ENCODE measurements at regions not wholly inside any gene's neighbourhood (a gene's known extent, or its start where the extent isn't known, plus 50 kb on each side); places are given as distances from the start of the nearest gene placed in this dataset.

DNA sequence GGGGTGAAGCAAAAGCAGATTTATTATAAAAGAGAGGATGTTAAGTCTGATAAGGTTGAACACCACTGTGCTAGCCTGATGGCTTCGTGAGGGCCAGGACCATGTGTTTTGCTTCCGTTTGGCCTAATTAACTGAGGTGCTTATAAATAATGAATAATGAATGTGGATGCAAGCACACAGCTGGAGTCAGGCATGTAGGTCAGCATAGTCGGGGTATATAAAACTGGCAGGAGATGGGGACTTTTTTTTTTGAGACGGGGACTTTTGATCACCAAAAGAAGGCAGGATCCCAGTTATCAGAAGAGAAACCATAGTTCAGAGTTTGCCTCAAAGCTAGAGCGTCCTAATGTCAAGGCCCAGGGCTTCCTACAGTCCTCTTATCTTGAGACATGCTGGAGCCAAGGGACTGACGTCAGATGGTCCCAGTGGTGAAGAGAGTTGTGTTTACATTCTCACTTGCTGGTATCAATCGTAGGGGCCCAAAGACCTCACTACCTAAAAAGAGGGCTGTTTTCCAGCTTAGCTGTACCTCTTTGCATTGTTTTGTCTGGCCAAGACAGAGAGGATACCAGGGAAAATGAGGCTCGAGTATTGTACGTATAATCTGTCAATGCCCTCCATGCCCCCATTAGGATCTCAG, 50.4 kb downstream of the RTL9 start:
- no peak for DNase-seq (ENCODE audit: low spot score)
- intact Hi-C loops (cut with DNase I): loop anchor here (2.0 to 5.0 kb wide), 2 partner anchors 248 to 492 kb away; no protein-coding TSS in a partner anchor

DNA sequence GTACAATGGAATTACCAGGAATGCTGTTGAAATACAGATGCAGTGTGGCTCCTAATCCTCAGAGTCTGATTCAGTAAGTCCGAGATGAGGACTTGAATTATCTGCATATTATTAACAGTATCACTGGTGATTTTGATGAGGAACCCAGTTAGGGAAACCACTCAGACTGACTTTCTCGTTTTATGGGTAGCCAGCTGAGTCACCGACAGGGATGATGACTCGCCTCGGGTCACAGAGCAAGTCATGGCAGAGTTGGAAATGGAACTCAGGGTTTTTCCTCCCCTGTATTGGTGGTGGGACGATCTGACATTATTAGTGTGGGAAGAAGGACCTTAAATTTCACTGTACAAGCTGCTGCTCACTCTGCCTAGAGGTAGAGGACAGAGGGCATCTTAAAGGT, 51.3 kb downstream of the RTL9 start:
- DNase-seq (ENCODE audit: low spot score): no peak
- intact Hi-C loops (cut with DNase I): loop anchor here (2.0 to 5.0 kb wide), 2 partner anchors 249 to 493 kb away; no protein-coding TSS in a partner anchor

DNA sequence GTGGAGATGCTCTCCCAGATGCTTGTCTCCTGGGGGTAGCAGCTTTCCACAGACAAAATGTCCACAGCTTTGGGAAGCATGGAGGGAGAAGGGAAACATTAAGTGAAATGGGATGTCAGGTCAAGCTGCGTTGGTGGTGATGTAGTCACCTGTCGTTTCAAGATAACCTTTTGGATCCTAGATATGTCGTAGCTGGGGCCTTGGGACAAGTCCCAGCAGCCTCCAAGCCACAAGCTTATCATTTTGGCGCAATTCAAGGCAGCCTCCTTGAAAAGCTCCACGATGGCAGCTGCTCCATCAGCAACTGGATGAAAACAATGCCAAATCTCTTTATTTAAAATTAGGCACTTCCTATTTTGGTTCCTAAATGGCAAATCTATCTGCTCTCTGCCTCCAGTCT, 52.0 kb downstream of the RTL9 start:
- DNase-seq (ENCODE audit: low spot score): no peak
- intact Hi-C loops (cut with DNase I): no loop called here

DNA sequence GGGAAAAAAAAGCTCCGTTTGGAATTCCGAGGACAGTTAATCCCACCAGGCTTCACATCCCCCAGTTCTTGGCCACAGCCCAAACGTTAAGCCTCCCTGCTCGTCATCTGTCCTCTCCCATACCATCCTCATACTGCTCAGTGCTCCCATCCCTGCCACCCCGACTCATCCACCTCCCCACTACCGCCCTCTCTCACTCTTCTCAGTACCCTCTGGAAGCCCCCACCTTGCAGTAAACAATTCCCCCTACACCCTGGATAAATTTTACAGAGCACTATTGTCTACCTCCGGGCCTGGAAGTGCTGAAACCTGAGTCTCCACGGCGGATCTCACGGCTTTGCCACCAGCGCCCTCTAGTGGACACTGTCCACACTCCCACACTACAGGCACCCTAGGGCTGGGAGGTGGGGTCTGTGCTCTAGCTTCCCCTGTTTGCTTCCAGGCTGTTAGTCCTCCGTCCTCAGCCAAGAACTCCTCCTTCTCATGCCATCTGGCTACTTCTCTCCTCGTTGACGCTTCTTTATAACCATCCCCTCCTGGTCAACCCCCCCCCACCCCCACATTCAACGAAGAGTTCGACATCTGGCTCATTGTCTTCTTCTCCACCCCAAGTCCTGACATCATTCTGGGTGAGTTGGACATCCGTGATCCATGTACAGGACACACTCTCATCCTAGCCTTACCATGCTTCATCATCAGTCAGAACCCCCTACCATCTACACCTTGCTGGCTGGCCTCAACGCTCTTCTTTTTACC, 54.5 kb downstream of the RTL9 start:
- intact Hi-C loops (cut with DNase I): no loop called here
- DNase-seq (ENCODE audit: low spot score): peak; percentile 84

DNA sequence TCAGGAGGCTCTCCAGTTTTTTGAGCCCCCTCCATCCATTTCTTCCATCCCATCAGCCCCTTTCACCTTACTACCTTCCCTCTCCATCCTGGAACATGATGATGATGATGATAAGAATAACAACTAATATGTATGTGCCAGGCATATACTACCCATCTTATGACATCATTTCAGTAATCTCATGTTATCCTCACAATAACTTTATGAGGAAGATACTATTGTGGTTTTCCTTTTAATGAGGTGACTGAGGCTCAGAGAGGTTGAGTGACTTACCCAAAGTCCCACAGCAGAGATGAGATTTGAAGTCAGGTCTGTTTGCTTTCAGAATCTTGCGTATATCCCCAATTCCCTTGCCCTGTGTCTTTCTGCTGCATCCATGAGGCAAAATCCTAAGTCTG, 55.1 kb downstream of the RTL9 start:
- no peak for DNase-seq (ENCODE audit: low spot score)
- intact Hi-C loops (cut with DNase I): no loop called here

DNA sequence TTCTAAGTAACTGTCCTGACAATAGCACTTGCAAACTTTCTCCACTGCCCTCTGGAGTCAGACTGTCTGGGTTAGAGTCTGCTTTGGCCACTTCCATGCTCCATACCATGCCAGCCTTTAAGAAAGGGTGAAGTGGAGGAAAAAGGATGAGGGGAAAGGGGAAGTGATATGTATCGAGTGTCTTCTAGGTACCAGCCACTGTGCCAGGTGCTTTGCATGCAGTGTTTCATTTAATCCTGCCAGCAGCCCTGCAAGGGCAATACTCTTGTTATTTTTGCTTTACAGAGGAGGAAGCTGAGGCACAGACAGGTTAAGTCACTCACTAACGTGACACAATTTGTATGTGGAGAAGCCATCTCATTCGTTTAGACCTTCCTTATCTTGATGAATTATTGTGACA, 55.6 kb downstream of the RTL9 start:
- no peak for DNase-seq (ENCODE audit: low spot score)
- intact Hi-C loops (cut with DNase I): no loop called here

DNA sequence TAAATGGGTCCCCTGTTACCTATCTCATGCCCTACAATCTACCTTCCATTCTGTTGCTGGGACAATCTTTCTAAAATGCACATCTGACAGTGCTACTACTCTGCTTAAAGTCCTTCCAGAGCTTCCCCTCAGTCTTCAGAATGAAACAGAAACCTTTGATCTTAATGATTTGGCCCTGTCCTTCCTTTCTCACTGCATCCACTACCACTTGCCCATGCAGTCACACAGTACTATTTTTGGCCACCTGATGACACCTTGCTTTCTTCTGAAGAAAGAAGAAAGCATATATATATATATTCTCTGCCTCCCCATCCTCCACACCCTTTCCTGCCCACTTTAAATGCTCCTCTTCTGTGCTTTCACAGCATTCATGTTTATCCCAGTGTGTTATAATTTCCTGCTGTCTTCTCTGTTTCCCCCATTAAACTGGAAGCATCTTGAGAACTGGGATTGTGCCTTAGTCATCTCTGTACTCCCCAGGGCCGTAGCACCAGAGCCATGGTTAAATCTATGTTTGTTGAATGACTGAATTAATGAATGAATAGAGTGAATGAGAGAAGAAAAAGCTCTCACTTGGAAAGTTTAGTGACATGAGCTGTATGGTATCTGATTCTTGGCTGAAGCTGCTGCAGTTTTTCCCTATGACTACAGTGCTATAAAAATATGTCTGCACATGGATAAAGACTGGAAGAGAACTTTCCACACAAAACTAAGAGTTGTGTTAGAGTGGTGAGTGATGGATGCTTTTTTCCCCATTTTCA, 56.2 kb downstream of the RTL9 start:
- intact Hi-C loops (cut with DNase I): no loop called here
- no peak for DNase-seq (ENCODE audit: low spot score)

DNA sequence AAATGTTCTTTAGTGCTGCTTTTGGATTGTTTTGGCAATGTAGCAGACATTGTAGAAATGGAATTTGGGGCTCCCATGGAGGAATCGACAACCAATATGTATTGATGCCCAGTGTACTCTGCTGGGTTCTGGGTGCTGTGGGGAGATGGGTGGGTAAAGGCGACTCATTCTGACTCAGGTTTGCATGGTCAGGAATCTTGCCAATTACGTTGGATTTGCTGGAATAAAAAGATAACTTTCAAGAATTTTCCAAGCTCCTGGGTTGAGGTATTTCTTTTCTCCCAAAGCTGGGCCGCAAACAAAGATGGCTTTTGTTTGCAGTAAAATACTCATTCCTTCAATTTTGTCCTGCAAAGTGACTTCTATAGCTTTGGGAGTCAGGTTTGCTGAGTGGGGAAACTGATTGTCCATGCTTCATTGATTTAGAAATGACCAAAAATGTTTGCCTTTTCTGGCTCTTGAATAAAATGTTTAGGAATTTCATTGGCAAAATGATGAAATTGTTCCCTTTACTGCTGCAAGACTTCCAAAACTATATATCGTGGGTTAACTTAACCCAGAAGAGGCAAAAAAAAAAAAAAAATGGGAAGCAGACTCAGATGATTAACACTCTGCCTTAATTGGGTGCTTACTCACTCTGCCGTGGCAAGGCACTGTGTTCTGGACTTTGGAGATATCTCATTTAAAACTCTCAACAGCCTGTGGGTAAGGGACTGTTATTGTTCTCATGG, 57.0 kb downstream of the RTL9 start:
- DNase-seq (ENCODE audit: low spot score): no peak
- intact Hi-C loops (cut with DNase I): no loop called here

DNA sequence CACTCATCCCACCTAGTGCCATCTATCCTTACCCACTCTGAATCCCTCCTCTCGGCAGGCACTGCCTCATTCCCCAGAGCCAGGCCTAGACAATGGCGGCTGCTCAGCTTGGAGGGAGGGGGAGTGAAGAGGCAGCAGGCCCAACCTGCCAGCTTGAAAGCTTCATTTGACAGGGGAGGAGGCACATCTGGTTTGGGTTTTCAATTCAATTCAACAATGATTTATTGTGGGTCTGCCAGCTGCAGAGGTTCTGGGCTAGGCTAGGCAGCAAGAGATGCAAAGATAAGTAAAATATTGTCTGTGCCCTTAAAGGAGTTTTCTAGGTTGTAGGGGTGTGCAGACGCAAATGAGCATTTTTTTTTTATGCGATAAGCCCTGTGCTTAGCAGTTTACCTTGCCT, 58.5 kb downstream of the RTL9 start:
- no peak for DNase-seq (ENCODE audit: low spot score)
- intact Hi-C loops (cut with DNase I): no loop called here

DNA sequence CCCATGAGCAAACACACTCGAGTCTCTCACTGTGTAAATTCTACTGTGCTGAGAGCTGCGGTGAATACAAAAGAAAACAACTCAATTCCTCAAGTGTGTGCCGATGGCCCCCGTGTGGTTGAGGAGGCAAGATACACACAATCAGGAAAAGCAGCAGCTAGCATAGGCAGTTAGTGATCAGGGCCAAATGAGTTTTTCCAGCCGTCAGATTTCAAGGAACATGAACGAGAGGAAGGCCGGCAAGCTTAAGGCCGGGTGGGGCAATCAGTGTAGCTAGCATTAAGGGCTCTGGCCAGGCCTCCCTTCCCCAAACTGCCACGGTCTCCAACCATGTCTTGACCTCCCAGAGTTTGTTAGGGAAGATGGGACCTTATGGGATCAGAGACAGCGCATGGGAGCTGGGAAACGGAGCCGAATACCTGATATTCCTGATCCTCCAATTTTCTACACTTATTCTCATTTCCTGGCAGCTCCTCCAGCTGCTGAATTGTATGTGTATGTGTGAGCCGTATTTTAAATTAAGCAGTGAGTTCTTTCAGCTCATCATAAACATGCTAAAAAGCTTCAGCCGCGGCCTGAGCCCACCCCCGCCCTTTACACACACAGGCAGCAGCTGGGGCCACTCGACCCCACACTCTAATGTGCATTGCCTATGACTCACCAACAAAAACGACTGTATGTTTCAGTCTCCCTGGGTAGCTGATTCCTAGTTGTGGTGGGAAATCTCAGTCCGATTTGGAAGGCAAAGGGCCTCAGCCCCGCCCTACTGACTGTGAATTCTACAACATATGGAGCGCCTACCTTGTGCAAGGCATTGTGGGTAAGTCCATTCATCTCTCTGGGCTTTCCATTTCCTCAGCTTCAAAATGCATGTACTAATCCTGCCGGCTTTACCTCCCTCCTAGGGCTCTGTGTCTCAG, 59.9 kb downstream of the RTL9 start:
- intact Hi-C loops (cut with DNase I): no loop called here

DNA sequence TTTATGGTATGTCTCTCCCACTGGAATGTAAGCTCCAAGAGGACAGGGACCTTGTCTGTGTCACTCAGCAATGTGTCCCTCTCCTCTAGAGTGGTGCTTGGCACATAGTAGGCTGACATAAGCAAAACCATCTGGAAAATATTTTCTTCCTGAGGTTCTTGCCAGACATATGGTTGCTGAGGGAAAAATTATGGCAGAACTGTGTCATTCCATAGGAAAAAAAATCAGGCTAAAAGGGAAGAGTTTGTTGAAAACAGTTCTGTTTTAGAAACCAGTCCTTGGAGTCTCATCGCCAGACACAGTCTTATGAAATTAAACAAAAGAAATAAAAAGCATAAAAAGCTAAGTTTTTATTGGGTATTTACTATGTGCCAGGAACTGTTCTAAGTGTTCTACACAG, 60.9 kb downstream of the RTL9 start:
- intact Hi-C loops (cut with DNase I): no loop called here

More for the DNA sequence above, 59.9 kb downstream of the RTL9 start:
- DNase-seq (ENCODE audit: low spot score): no peak

DNA sequence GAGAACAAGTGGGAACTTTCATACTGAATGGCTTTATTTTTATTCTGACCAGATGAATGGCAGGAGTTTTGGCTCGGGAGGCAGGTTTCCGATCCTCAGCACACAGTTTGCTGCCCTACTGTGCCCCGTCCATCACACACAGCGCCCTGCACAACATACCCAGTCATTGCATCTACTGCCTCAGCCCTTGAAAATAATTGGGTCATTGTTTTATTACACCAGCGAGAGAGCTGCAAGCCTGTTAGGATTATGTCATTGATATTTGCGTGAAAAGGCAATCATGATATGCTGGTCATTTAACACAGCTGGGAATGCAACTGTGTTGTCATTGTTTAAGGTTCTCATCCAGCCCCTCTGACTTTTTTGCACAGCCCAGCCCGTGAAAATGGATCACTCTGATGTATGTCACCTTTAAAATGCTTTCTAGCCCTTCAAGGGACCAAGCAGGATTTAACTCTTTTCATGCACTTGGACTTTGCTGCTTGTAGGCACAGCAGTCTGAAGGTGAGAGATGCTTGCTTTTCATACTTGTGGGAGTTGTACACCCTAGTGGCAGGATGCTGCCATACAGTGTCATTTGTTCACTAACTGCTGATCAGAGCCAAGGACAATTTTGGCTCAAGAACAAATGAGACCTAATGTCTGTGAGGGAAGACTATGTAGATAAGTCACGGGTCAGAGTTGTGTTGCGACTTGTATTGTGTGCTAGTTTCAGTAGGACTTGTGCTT, 62.3 kb downstream of the RTL9 start:
- no peak for DNase-seq (ENCODE audit: low spot score)
- intact Hi-C loops (cut with DNase I): no loop called here

More for the DNA sequence above, 60.9 kb downstream of the RTL9 start:
- no peak for DNase-seq (ENCODE audit: low spot score)

DNA sequence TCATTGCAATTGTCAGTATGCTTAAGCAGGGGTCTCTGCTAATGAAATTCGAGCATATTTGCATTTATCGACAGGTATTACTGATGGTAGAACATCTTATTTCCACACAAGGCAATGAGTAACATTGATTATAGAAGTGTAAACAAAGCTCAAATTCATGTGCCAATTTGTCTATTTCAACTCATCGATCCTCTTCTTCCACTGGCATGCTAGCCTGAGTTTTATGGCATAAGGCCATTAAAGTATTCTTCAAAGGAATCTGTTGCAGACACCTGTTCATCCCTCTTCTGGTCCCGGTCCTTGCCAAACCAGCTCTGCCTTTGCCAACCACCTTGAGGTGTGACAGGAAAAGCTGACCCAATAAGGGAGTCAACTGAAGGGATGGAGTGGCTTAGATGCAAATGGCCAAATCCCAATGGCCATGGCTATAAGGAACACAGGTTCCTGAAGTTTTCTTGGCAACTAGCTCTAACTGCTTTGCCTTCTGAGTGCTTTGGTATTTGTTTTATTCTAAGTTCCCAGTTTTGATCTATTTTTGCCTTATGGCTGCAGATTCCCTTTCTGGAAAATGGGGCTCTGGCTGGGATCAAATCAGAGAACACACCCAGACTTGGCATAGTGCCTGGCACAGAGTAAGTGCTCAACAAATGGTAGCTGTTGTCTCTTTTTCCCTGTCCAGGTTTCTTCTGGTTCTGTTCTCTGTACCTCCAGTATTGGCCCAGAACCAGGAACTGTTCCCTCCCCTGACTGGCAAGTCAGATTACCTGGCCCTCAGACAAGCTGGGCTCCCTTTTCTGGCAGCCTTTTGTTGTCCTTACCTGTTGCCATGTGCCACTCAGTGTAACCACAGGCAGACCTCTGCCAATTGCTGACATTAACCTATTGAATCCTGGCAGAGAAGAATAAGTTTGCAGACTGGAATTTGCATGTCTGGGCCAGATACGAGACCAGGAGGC, 63.1 kb downstream of the RTL9 start:
- intact Hi-C loops (cut with DNase I): no loop called here
- DNase-seq (ENCODE audit: low spot score): no peak

DNA sequence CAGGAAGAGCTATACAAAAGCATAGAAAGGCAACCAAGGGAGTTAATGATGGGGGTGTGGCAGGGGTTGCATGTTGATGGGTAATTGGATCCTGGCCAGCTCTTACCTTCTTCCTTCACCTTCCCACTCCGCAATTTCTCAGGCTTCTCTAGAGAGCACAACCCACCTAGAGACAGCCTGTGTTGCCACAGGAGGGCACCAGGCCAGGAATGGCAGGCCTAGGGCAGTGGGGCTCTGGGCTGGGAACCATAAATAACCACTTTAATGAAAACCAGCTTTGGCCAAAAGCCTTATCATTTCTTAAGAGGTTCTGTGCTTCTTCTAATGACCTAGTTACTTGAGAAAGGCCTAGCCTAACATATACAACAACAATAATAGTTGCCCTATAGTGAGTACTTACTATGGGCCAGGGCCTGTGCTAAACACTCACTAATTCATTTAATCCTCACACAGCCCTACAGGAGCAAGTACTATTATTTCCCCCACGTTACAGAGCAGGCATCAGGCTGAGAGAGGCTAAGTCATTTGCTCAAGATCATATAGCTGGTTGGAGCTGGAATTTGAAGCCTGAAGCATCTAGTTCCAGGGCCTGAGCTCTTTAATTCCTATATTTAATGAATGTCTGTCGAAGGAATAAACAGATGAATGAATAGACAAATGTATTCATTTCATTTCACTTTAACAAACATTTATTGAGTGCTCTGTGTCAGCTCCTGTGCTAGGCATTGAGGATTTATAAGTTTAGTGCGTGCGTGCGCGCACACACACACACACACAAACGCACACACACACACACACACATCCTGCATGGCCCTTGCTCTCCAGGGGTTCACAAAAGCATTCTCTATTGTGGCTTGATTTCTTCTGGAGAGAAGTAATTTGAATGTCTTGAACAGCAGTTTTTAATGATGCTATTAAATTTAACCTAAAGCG, 66.8 kb downstream of the RTL9 start:
- DNase-seq (ENCODE audit: low spot score): no peak
- intact Hi-C loops (cut with DNase I): no loop called here

DNA sequence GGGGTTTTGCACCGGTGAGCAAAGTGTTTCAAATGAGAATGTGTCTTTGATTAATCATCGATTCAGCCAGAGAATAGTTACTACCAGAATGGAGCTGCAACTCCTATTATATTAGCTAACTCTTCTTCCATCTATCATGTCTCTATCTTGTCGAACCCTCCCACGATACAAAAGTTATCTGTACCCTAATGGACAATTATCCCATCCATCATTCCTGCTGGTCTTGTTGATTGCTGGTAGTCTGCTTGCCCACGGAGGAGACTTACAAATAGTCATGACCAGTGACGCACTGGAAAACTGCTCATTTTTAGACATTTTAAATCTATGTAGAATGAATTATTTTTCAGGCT, 67.5 kb downstream of the RTL9 start:
- no peak for DNase-seq (ENCODE audit: low spot score)
- intact Hi-C loops (cut with DNase I): no loop called here

DNA sequence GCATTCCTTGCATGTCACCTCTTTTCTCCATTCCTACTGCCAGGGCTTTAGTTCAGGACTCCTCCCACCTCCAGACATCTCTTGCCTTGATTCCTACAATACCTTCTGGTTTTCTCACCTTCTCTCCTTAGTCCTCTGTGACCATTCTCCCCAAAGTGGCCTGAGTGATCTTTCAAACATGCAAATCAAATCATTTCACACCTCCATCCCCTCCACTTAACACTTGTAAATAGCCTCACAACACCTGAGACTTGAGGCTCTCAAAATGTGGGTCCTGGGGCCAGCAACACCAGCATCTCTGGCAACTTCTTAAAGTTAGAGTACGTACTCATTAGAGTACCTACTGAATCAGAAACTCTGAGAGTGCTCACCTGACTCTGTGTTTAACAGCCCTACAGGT, 68.4 kb downstream of the RTL9 start:
- intact Hi-C loops (cut with DNase I): no loop called here
- no peak for DNase-seq (ENCODE audit: low spot score)
